Fibroblast of pulmonary artery (primary cell): ENCODE measurements at regions not wholly inside any gene's neighbourhood (a gene's known extent, or its start where the extent isn't known, plus 50 kb on each side); places are given as distances from the start of the nearest gene placed in this dataset.
"Not testable (repeated sequence)": the region's sequence is repeated elsewhere in the genome, so short reads cannot be mapped to it uniquely, and the experiment has no call there.

Experiments used
- DNase-seq: peaks from one replicate; pipeline ENCODE4 v3.0.0-alpha.2; 2010; ENCODE audit warnings: low read depth
- H3K4me3 ChIP-seq: replicated peaks from 2 replicates; pipeline ENCODE4 v1.5.1; 2011; ENCODE audit warnings: low read depth, mild to moderate bottlenecking, control low read depth, low read length, moderate library complexity
- TF ChIP-seq, protein P1 (sequence below): IDR thresholded peaks from 2 replicates; pipeline ENCODE4 v1.5.1; 2011; ENCODE audit warnings: mild to moderate bottlenecking, control low read depth, low read length, inconsistent platforms; ENCODE audit errors: missing control alignments

DNA sequence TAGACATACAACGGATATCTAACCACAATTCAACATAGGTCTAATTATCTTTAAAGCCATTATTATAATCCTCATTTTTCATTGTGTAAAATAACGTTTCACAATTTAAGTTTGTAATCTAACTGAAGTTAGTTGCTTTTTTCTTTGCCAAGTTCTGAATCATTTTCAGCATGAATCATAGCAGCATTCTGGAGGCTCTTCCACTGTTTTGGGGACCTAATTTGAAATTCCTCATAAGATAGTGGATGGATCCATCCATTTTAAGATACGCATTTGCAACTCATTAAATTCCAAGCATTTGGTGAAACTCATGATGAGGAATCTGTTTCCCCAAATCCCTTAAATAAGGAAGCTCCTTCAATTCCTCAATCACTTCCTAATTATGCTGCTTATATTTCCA, 447.1 kb upstream of the CDH10 start:
- TF ChIP-seq, protein P1, sequence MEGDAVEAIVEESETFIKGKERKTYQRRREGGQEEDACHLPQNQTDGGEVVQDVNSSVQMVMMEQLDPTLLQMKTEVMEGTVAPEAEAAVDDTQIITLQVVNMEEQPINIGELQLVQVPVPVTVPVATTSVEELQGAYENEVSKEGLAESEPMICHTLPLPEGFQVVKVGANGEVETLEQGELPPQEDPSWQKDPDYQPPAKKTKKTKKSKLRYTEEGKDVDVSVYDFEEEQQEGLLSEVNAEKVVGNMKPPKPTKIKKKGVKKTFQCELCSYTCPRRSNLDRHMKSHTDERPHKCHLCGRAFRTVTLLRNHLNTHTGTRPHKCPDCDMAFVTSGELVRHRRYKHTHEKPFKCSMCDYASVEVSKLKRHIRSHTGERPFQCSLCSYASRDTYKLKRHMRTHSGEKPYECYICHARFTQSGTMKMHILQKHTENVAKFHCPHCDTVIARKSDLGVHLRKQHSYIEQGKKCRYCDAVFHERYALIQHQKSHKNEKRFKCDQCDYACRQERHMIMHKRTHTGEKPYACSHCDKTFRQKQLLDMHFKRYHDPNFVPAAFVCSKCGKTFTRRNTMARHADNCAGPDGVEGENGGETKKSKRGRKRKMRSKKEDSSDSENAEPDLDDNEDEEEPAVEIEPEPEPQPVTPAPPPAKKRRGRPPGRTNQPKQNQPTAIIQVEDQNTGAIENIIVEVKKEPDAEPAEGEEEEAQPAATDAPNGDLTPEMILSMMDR = no peak
- no peak overlapping the region for H3K4me3 ChIP-seq

GRCh38 chr5:25090854-25091253, 446.1 kb upstream of the CDH10 start:
- H3K4me3 ChIP-seq = no peak overlapping the region
- no peak for DNase-seq
- TF ChIP-seq, protein P1 = no peak

More for the DNA sequence above, 447.1 kb upstream of the CDH10 start:
- no peak for DNase-seq

DNA sequence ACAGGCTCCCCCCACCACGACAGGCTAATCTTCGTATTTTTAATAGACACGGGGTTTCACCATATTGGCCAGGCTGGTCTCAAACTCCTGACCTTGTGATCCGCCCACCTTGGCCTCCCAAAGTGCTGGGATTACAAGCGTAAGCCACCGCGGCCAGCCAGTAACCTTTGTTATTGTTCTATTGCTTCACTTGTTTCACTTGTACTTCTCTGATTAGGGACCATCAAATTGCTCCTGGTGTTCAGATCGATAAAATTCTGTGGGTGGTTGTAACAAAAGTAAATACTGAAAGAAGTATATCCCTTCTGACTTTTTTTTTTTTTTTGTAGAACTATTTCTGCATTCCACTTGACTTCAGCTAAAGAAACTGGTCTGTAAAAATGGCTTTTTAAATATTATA, 445.5 kb upstream of the CDH10 start:
- DNase-seq = no peak
- TF ChIP-seq, protein P1 = no peak
- no peak overlapping the region for H3K4me3 ChIP-seq

GRCh38 chr5:25088689-25089088, 443.9 kb upstream of the CDH10 start:
- DNase-seq, H3K4me3 ChIP-seq: not testable (repeated sequence)

- DNase-seq, H3K4me3 ChIP-seq: not testable (repeated sequence)
These were observed 438.5 kb upstream of the CDH10 start for GRCh38 chr5:25083261-25083660.

- H3K4me3 ChIP-seq = no peak overlapping the region
- DNase-seq = no peak
- TF ChIP-seq, protein P1 = no peak
These were observed 421.5 kb upstream of the CDH10 start for GRCh38 chr5:25066239-25066638.

- DNase-seq = no peak
- TF ChIP-seq, protein P1 = no peak
- no peak overlapping the region for H3K4me3 ChIP-seq
These were observed 419.5 kb upstream of the CDH10 start for GRCh38 chr5:25064306-25064705.

DNA sequence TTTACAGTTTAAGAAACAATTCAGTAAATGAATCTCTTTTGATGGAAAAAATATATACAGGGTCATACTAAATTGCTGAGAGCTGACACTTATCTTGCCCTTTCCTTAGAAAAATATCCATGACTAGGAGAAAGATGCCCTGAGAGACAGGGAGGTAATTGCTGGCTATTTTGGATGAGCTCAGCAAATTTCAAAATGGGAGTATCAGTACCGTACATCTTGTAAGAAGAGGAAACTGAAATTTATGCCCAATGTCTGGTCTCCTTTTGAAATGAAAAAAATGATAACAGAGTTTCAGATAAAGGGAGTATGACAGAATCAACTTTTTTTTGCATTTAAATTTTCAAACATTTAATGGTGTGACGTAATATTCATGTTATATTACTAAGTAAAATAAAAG, 415.8 kb upstream of the CDH10 start:
- TF ChIP-seq, protein P1 = no peak
- H3K4me3 ChIP-seq = no peak overlapping the region
- no peak for DNase-seq
